ENCODE measurements at regions not wholly inside any gene's neighbourhood (a gene's known extent, or its start where the extent isn't known, plus 50 kb on each side); places are given as distances from the start of the nearest gene placed in this dataset.

- TF ChIP-seq EZH2 (IDR thresholded peaks at IDR 0.05; ENCODE audit: low read length, missing control alignments) (no peak), CTCF (conservative IDR thresholded peaks at IDR 0.05 in 1 of 2, IDR thresholded peaks at IDR 0.05 in 1 of 2; ENCODE audit: low read depth in 1 of 2, low read length in 2 of 2) (no peak)
Measured at GRCh38 chr6:87784051-87784450, 82.0 kb upstream of the AKIRIN2 start.
